Colonic mucosa (tissue), 4 donors: ENCODE measurements at regions not wholly inside any gene's neighbourhood (a gene's known extent, or its start where the extent isn't known, plus 50 kb on each side); places are given as distances from the start of the nearest gene placed in this dataset.
A peak's percentile ranks its signal among the peaks of the same experiment; 100 is the strongest.

Experiments used
- DNase-seq: peaks from one replicate; pipeline ENCODE4 v3.0.0-alpha.2; 2020
- H3K27ac ChIP-seq: fragments of 200-600 bp; one replicate; pipeline ENCODE4 v1.8.0; 2021
- H3K27me3 ChIP-seq: fragments of 200-600 bp; one replicate; pipeline ENCODE4 v1.8.0; 2021
- H3K36me3 ChIP-seq: fragments of 200-600 bp; one replicate; pipeline ENCODE4 v1.8.0; 2021
- H3K4me1 ChIP-seq: fragments of 200-600 bp; one replicate; pipeline ENCODE4 v1.8.0; 2021; ENCODE audit warnings: mild to moderate bottlenecking
- H3K4me3 ChIP-seq: fragments of 200-600 bp; one replicate; pipeline ENCODE4 v1.8.0; 2021
- H3K9ac ChIP-seq, 2 donors: one replicate each; pipeline ENCODE4 v1.7.0; 2013; ENCODE audit warnings: control low read depth in 2 of 2, low read depth in 2 of 2, low read length in 2 of 2
- H3K9me3 ChIP-seq: fragments of 200-600 bp; one replicate; pipeline ENCODE4 v1.8.0; 2021
- CTCF ChIP-seq: fragments of 200-600 bp; IDR thresholded peaks from one replicate; pipeline ENCODE4 v1.8.0; 2022; ENCODE audit warnings: antibody characterized with exemption, mild to moderate bottlenecking
- intact Hi-C: fragments of 100-400 bp; cut with DNase I; formaldehyde crosslinking; loops from one replicate; pipeline ENCODE4 v1.14.1; 2022
- donor health status: healthy.
- donor health status: DM: no; HTN: no; CAD: no.
- donor health status: DM: no; HTN: no; CAD: no.

GRCh38 chr12:98387444-98387843 is 127.9 kb upstream of the TMPO start:
- no peak for TF ChIP-seq CTCF
- no peak overlapping the region for H3K4me3 ChIP-seq
- no peak for DNase-seq
- H3K36me3 ChIP-seq, result no peaks in the 10 kb centered on the region
- intact Hi-C loops, result no loop called here
- no peaks in the 10 kb centered on the region for H3K9me3 ChIP-seq
- H3K9ac ChIP-seq, result no peak overlapping the region
- no peaks in the 10 kb centered on the region for H3K4me1 ChIP-seq
- H3K27ac ChIP-seq, result no peak overlapping the region
- no peaks in the 10 kb centered on the region for H3K27me3 ChIP-seq

GRCh38 chr12:98388126-98388525 is 127.3 kb upstream of the TMPO start:
- H3K4me1 ChIP-seq, result no peaks in the 10 kb centered on the region
- TF ChIP-seq CTCF, result no peak
- no peak overlapping the region for H3K4me3 ChIP-seq

GRCh38 chr12:98389593-98389992 is 125.8 kb upstream of the TMPO start:
- H3K27ac ChIP-seq, result no peak overlapping the region
- H3K9ac ChIP-seq, result no peak overlapping the region
- H3K9me3 ChIP-seq, result no peaks in the 10 kb centered on the region
- no peaks in the 10 kb centered on the region for H3K27me3 ChIP-seq
- H3K4me3 ChIP-seq, result no peak overlapping the region
- H3K36me3 ChIP-seq, result no peaks in the 10 kb centered on the region
- intact Hi-C loops, result no loop called here
- no peak for DNase-seq
- H3K4me1 ChIP-seq, result no peaks in the 10 kb centered on the region
- TF ChIP-seq CTCF, result no peak

More at GRCh38 chr12:98388126-98388525, 127.3 kb upstream of the TMPO start:
- Histone ChIP-seq H3K9me3 (no peaks in the 10 kb centered on the region), H3K9ac (no peak overlapping the region), H3K36me3 (no peaks in the 10 kb centered on the region), H3K27me3 (no peaks in the 10 kb centered on the region), H3K27ac (no peak overlapping the region)
- intact Hi-C loops, result no loop called here
- DNase-seq, result no peak

GRCh38 chr12:98397323-98398105 is 117.9 kb upstream of the TMPO start:
- peak; percentile 96 for TF ChIP-seq CTCF
- Histone ChIP-seq H3K9ac (no peak overlapping the region), H3K9me3 (no peaks in the 10 kb centered on the region), H3K27me3 (no peaks in the 10 kb centered on the region), H3K36me3 (no peaks in the 10 kb centered on the region), H3K4me1 (no peaks in the 10 kb centered on the region), H3K4me3 (peak overlapping the region; percentile 30), H3K27ac (no peak overlapping the region)
- intact Hi-C loops, result loop anchor here (10.0 kb wide), 1 partner anchor 1243 kb away; no protein-coding TSS in a partner anchor
- peak; percentile 89 for DNase-seq

- intact Hi-C loops, result loop anchor here (10.0 kb wide), 1 partner anchor 1245 kb away; no protein-coding TSS in a partner anchor
- H3K9ac ChIP-seq, result no peak overlapping the region
- DNase-seq, result no peak
These were observed 115.9 kb upstream of the TMPO start for GRCh38 chr12:98399532-98399931.

More at GRCh38 chr12:98399532-98399931, 115.9 kb upstream of the TMPO start:
- Histone ChIP-seq H3K9me3 (no peaks in the 10 kb centered on the region), H3K4me3 (no peak overlapping the region), H3K27me3 (no peaks in the 10 kb centered on the region), H3K4me1 (no peaks in the 10 kb centered on the region), H3K27ac (no peak overlapping the region), H3K36me3 (no peaks in the 10 kb centered on the region)
- no peak for TF ChIP-seq CTCF
